GM19023 (cell line): ENCODE measurements at regions not wholly inside any gene's neighbourhood (a gene's known extent, or its start where the extent isn't known, plus 50 kb on each side); places are given as distances from the start of the nearest gene placed in this dataset.
"Not testable (repeated sequence)": the region's sequence is repeated elsewhere in the genome, so short reads cannot be mapped to it uniquely, and the experiment has no call there.

ENCODE experiments used
- ATAC-seq: cut with Tn5 transposase; IDR thresholded peaks from one replicate; pipeline ENCODE4 v1.9.1; 2021; ENCODE audit warnings: mild to moderate bottlenecking, moderate library complexity; ENCODE audit not compliant: unreplicated experiment

- ATAC-seq = no peak
Measured at GRCh38 chr17:70369391-70369790, 200.1 kb downstream of the KCNJ2 start.

GRCh38 chr17:70370816-70371215 is 201.5 kb downstream of the KCNJ2 start:
- no peak for ATAC-seq

DNA sequence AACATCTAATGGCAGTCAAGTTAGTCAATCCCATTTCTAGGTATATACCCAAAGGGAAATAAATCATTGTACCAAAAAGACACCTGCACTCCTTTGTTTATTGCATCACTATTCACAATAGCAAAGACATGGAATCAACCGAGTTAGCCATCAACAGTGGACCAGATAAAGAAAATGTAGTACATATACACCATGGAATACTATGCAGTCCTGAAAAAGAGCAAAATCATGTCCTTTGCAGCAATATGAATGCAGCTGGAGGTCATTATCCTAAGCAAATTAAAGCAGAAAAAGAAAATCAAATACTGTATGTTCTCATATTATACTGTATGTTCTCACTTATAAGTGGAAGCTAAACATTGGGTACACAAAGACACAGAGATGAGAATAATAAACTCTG is 204.0 kb downstream of the KCNJ2 start:
- ATAC-seq = no peak

DNA sequence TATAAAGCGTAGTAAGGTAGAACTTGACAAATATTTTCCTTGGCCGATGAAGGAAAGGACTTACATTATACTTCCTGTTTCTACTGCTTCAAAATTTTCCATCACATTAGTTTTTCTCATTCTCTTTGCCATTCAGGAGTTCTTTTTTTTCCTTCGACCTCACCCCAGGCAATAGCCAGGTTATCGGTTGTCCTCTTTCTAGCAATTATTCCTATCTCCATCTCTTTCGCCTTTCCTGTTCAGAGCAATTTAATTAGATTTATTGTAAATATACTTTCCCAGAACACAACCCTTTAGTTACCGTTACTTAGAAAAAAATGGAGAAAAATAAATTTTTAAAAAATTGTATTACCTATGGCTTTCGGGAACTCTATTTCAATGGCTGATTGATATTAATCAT is 205.2 kb downstream of the KCNJ2 start:
- no peak for ATAC-seq

DNA sequence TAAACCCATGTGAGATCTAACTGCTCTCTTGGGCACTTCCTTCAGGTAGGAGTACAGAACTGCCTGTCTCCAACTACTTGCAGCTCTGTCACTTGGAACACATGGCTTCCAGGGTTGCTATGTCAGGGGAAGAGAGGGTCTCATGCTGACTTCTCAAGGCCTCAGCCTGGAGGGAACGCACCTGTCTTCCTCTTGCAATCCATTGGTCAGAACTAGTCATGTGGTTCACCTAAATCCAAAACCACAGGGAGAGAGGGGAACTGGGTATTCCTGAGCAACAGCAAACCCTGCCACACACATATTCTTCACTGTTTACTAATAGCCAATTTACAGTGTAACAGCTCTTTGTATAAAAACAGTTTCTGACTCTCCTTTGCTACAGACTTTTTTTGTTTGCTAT is 206.1 kb downstream of the KCNJ2 start:
- no peak for ATAC-seq

GRCh38 chr17:70375813-70376770 is 206.8 kb downstream of the KCNJ2 start:
- ATAC-seq = no peak

DNA sequence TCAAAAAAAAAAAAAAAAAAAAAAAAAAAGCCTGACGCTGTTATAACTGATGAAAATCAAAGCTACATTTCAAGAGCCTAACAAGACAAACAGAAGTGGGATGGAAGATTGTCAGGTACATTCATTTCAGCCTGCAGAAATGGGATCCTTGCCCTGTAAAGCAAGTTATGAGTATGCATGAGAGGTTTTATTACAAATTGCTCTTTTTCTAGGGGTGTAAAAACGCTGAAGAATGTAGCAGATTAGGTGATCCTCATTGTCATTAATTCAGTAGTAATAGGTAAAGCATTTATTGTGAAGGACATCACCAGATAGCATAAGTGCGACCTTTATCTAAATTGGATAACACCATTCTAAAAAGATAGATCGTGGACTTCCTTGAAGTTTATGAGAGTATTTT is 208.3 kb downstream of the KCNJ2 start:
- no peak for ATAC-seq

DNA sequence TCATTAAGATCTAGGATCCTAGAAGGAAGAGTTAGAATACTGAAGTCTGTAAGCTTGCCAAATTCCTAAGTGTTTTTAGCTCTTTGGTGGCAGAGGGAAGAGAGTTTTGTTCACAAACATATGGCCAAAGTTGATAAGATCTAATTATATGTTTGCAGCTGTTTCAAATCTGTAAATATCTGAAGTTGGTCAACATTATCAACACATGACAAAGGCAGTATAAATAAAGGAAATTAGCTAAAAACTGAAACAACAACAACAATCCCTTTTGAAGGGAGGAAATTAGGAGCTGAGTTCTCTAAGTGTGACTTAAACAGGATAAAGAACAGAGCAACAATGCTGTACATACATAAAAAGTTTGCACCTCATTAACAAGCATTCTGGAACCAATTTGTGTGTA is 208.7 kb downstream of the KCNJ2 start:
- ATAC-seq = no peak

GRCh38 chr17:70379945-70380344 is 210.6 kb downstream of the KCNJ2 start:
- ATAC-seq = no peak

- ATAC-seq = not testable (repeated sequence)
Measured at GRCh38 chr17:70381916-70382315, 212.6 kb downstream of the KCNJ2 start.

GRCh38 chr17:70388326-70388725 is 219.0 kb downstream of the KCNJ2 start:
- ATAC-seq = no peak

DNA sequence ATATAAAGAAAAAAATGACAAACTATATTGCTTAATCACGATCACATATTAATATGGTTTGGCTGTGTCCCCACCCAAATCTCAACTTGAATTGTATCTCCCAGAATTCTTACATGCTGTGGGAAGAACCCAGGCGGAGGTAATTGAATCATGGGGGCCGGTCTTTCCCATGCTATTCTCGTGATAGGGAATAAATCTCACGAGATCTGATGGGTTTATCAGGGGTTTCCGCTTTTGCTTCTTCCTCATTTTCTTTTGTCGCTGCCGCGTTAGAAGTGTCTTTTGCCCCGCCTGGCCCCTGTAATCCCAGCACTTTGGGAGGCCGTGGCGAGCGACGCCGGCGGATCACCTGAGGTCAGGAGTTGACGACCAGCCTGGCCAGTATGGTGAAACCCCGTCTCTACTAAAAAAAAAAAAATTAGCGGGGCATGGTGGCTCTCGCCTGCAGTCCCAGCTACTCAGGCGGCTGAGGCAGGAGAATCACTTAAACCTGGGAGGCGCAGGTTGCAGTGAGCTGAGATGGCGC is 220.0 kb downstream of the KCNJ2 start:
- ATAC-seq = not testable (repeated sequence)

GRCh38 chr17:70390049-70390448 is 220.7 kb downstream of the KCNJ2 start:
- ATAC-seq = no peak

DNA sequence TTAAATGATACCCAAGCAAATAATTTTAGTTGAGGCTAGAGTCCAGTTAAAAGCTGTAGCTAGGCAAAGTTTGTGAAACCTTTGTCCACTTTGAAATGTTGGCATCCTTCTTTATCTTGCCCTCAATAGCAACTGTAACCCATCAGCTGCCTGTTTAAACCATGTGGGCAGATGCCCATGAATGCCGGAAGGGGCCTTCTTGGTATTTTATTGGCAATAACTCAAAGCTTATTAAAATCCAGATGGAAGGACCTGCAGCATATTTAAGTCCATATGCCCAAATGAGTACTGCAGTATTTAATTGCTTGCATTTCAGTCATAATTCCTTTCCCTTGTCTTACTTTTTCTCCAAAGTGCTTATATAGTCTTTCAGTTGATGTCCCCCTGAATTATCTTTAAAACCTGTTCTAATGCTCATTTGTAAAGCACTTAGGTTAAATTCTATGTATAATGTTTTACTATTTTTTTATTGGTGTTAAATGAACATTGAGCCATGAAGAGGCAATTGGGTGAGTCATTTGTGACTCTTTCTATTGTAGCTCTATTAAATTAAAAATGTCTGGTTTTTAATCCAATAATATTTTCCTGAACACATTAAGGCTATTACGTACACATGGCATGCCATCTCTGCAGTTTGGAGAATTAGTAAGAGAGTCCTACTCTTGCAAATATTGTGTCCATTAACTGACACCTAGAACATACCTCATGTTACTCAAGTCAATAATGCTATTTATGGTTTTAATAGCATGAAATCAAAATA is 225.3 kb downstream of the KCNJ2 start:
- ATAC-seq = no peak

GRCh38 chr17:70405492-70406220 is 236.3 kb downstream of the KCNJ2 start:
- no peak for ATAC-seq

- ATAC-seq = no peak
Measured at GRCh38 chr17:70407506-70407905, 238.2 kb downstream of the KCNJ2 start.

DNA sequence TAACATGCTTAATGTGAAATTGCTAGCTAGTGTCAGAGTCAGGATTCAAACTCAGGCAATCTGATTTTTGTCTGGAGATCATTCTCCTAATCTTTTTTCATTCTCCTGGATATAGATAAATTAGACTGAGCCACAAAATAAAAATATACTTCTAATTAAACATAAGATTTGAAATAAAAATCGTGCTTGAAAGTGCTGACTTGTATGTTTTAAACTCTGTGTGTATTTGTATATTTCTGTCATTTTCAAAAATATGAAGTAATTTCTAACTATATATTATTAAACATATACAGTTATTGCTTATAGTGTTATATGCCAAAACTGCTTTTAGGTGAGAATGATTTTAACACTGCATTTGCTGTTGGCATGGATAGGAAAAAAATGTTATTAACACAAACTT is 239.4 kb downstream of the KCNJ2 start:
- ATAC-seq = no peak

GRCh38 chr17:70414300-70414699 is 245.0 kb downstream of the KCNJ2 start:
- ATAC-seq = no peak

DNA sequence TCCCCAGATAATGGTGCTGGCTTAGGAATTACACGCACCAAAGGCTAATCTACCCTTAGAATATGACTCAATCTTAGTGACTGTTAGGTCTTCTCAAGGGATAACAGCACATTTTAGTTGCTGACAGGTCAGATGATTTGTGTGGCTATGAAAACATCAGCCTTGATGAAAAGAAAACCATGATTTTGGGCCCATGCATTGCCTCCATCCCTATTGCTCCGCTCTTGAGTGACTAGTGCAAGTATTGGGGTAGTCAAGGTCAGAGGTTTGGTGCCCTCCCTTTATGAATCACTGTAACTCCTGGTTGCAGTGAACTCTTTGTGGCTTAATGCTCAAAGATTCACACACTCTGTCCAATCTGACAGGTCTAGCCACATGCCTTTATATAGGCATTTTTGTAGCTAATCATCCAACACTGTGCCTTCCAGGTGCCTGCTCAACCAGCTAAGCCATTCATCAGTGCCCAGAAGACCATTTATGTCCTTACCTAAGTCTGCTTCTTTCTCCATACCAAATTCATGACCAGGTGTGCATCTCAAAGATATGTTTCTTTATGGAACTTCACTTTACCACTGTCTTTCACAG is 251.6 kb downstream of the KCNJ2 start:
- no peak for ATAC-seq

DNA sequence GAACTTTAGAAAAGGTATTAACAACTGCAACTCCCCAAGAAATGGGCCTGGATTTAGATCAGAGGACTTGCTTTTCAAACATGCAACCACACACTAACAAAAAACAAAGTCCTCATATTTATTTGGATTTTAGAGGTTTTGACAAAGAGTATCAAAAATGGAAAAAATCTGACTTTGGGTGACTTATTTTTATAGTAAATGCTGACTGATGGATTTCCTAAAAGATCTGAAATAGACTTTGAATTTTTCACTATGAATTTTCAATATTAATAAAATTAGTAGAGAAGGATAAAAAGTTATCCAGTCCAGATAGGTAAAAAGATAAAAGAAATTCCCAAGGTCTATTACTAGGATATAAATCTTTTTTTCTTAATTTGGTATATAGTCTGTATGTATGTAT is 253.5 kb downstream of the KCNJ2 start:
- ATAC-seq = no peak

DNA sequence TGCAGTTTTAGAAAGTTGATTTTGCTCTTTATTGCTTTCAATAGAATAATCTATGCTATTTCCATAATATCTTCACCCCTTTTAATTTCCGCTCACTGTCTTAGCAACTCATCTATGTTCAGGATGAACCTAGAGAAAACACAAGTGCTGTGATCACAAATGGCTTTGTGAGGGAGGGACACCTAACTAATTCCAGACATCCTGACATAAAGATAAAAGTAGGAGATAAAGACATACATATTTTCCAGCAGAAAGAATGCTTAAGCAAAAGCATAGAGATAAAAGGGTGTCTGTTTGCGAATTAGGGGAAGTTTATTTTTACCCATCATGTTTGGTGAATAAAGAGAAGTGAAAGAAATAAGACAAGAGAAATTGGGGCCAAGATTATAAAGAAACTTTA is 254.2 kb downstream of the KCNJ2 start:
- ATAC-seq = no peak
